Naive thymus-derived CD4-positive, alpha-beta T cell (primary cell): ENCODE measurements at regions not wholly inside any gene's neighbourhood (a gene's known extent, or its start where the extent isn't known, plus 50 kb on each side); places are given as distances from the start of the nearest gene placed in this dataset.

Experiments used
- ATAC-seq: fragments of 150-1000 bp; cut with Tn5 transposase; 2 replicates; pipeline ENCODE4 v1.10.0; 2021; ENCODE audit warnings: mild to moderate bottlenecking, moderate library complexity
- CTCF ChIA-PET: fragments of 350-600 bp; sonication (Branson Sonifier 250); formaldehyde crosslinking; loops from one replicate; lab custom pipeline; 2021; ENCODE audit warnings: antibody characterized with exemption; lab: Charles Lee
- POLR2A ChIA-PET: fragments of 350-600 bp; sonication (Branson Sonifier 250); formaldehyde crosslinking; loops from one replicate; lab custom pipeline; 2021; ENCODE audit warnings: antibody characterized with exemption, inconsistent platforms; lab: Charles Lee
- DNase-seq, 9 donors: peaks; one replicate each; pipeline versions ENCODE4 v3.0.0 to v3.0.0-alpha.2; 2020 to 2022; ENCODE audit warnings: mixed read lengths in 1 of 9
- H3K27ac ChIP-seq: one replicate; pipeline ENCODE4 v1.7.0; 2013; ENCODE audit warnings: mild to moderate bottlenecking, low read depth, low read length, moderate library complexity
- H3K27me3 ChIP-seq, 2 donors: one replicate each; pipeline ENCODE4 v1.7.0; 2013; ENCODE audit warnings: low read length in 2 of 2, mild to moderate bottlenecking in 2 of 2, moderate library complexity in 2 of 2; ENCODE audit not compliant: control insufficient read depth in 2 of 2, insufficient read depth in 2 of 2
- H3K36me3 ChIP-seq, 3 experiments: 1 replicate in 2 of 3; 2 replicates in 1 of 3; pipeline ENCODE4 v1.7.0; 2013; ENCODE audit warnings: low read length in 3 of 3, mild to moderate bottlenecking in 3 of 3, moderate library complexity in 1 of 3; ENCODE audit not compliant: insufficient read depth in 3 of 3, control insufficient read depth in 2 of 3
- H3K4me1 ChIP-seq, 2 donors: one replicate each; pipeline ENCODE4 v1.7.0; 2013; ENCODE audit warnings: low read length in 2 of 2, mild to moderate bottlenecking in 2 of 2, moderate library complexity in 1 of 2; ENCODE audit not compliant: control insufficient read depth in 2 of 2, insufficient read depth in 2 of 2
- H3K4me3 ChIP-seq: 2 replicates; pipeline ENCODE4 v1.7.0; 2013; ENCODE audit warnings: mild to moderate bottlenecking, low read length
- H3K9me3 ChIP-seq, 3 experiments: 1 replicate in 2 of 3; 2 replicates in 1 of 3; pipeline ENCODE4 v1.7.0; 2013; ENCODE audit warnings: low read length in 3 of 3; ENCODE audit not compliant: control insufficient read depth in 2 of 3
- H3K27ac Mint-ChIP-seq, 9 donors: one replicate each; pipeline ENCODE4 v1.8.0; 2020 to 2022; ENCODE audit warnings: mixed read lengths in 9 of 9, mild to moderate bottlenecking in 8 of 9, moderate library complexity in 5 of 9, inconsistent platforms in 2 of 9
- H3K27me3 Mint-ChIP-seq, 5 donors: one replicate each; pipeline ENCODE4 v1.8.0; 2021 to 2022; ENCODE audit warnings: mixed read lengths in 5 of 5, mild to moderate bottlenecking in 1 of 5
- H3K36me3 Mint-ChIP-seq, 5 donors: one replicate each; pipeline ENCODE4 v1.8.0; 2020 to 2022; ENCODE audit warnings: mixed read lengths in 5 of 5, mild to moderate bottlenecking in 3 of 5, inconsistent platforms in 1 of 5
- H3K4me1 Mint-ChIP-seq, 7 donors: one replicate each; pipeline ENCODE4 v1.8.0; 2020 to 2022; ENCODE audit warnings: mixed read lengths in 7 of 7, mild to moderate bottlenecking in 3 of 7, inconsistent platforms in 1 of 7
- H3K4me3 Mint-ChIP-seq, 10 donors: one replicate each; pipeline ENCODE4 v1.8.0; 2020 to 2022; ENCODE audit warnings: mild to moderate bottlenecking in 10 of 10, mixed read lengths in 10 of 10, moderate library complexity in 6 of 10, inconsistent platforms in 2 of 10
- H3K9me3 Mint-ChIP-seq, 11 donors: one replicate each; pipeline ENCODE4 v1.8.0; 2020 to 2022; ENCODE audit warnings: mixed read lengths in 11 of 11, mild to moderate bottlenecking in 4 of 11, inconsistent platforms in 1 of 11, moderate library complexity in 1 of 11
- intact Hi-C, 2 donors: fragments of 100-400 bp; cut with micrococcal nuclease; formaldehyde crosslinking; loops; one replicate each; pipeline ENCODE4 v1.15.1; 2023

DNA sequence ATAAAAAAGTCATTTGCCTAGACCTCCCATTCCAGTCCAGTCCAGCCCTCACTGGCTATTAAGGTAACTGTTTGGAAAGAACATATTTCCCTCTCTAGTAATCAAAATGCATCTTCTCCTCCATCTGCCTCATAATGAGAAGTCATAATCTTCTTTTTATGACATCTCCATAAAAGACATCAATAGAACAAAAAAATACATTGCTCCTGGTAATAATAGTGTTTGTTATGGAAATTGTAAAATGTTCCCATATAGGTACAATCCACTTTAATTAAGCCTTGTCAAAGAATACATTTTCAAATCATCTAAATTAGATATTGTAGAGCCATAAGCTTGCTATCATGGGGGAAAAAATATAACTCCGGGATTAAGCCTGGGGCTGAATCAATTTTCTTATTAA is 461.6 kb downstream of the LRATD1 start:
- Histone ChIP-seq H3K9me3 (no peaks in the 10 kb centered on the region), H3K4me3 (no peak overlapping the region), H3K27ac (no peak overlapping the region), H3K36me3 (no peaks in the 10 kb centered on the region), H3K27me3 (no peaks in the 10 kb centered on the region), H3K4me1 (no peaks in the 10 kb centered on the region)
- peaks cover 0 to 6% (median 0%) of the 10 kb centered on the region in 5 donors for H3K27me3 Mint-ChIP-seq
- no peaks in the 10 kb centered on the region for H3K36me3 Mint-ChIP-seq
- H3K4me3 Mint-ChIP-seq: no peak overlapping the region
- intact Hi-C loops: no loop called here
- H3K4me1 Mint-ChIP-seq: no peaks in the 10 kb centered on the region
- H3K27ac Mint-ChIP-seq: no peak overlapping the region
- peaks cover 0 to 3% (median 0%) of the 10 kb centered on the region in 11 donors for H3K9me3 Mint-ChIP-seq
- DNase-seq: no peak
- ChIA-PET POLR2A (no interaction called here), CTCF (no interaction called here)
- no peak for ATAC-seq

DNA sequence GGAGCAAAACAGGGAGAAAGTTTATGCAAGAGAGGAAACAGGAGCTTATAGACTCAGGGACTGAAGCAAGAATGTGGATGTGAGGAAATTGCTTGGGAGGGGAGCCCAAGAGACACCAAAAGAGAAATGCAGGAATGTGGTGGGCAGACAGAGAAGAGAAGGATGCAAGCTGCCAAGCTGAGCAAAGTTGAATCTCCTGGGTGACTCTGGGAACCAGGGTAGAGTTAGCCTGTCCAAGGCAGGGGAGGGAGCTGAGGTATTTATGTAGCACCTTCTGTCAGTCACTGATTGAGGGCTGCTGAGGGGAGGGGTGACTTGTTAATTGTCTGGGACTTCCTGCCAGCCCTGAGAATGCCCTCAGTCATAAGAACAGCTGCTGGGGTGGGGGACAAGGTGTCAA is 464.3 kb downstream of the NBAS start:
- Mint-ChIP-seq H3K4me3 (no peak overlapping the region), H3K27me3 (peaks cover 0 to 12% (median 0%) of the 10 kb centered on the region in 5 donors), H3K27ac (no peak overlapping the region), H3K36me3 (no peaks in the 10 kb centered on the region), H3K9me3 (peaks cover 0 to 3% (median 0%) of the 10 kb centered on the region in 11 donors), H3K4me1 (no peaks in the 10 kb centered on the region)
- H3K4me1 ChIP-seq: no peaks in the 10 kb centered on the region
- H3K9me3 ChIP-seq: no peaks in the 10 kb centered on the region
- no peak overlapping the region for H3K27ac ChIP-seq
- H3K36me3 ChIP-seq: no peaks in the 10 kb centered on the region
- DNase-seq (no peak), ATAC-seq (no peak)
- ChIA-PET POLR2A (no interaction called here), CTCF (no interaction called here)
- H3K4me3 ChIP-seq: no peak overlapping the region
- no peaks in the 10 kb centered on the region for H3K27me3 ChIP-seq
- intact Hi-C loops: no loop called here

- Histone ChIP-seq H3K27me3 (no peaks in the 10 kb centered on the region), H3K4me3 (no peak overlapping the region), H3K4me1 (no peaks in the 10 kb centered on the region), H3K36me3 (no peaks in the 10 kb centered on the region), H3K27ac (no peak overlapping the region), H3K9me3 (peaks cover 0 to 6% (median 0%) of the 10 kb centered on the region in 3 experiments)
- H3K9me3 Mint-ChIP-seq: peaks cover 0 to 42% (median 19%) of the 10 kb centered on the region in 11 donors
- H3K4me3 Mint-ChIP-seq: no peak overlapping the region
- ATAC-seq (no peak), DNase-seq (no peak)
- no peak overlapping the region for H3K27ac Mint-ChIP-seq
- ChIA-PET CTCF (no interaction called here), POLR2A (no interaction called here)
- intact Hi-C loops: no loop called here
- H3K27me3 Mint-ChIP-seq: peaks cover 0 to 17% (median 11%) of the 10 kb centered on the region in 5 donors
- H3K36me3 Mint-ChIP-seq: peaks cover 0 to 20% (median 6%) of the 10 kb centered on the region in 5 donors
- H3K4me1 Mint-ChIP-seq: no peaks in the 10 kb centered on the region
Measured at GRCh38 chr2:15107137-15107536, 454.0 kb downstream of the NBAS start.

DNA sequence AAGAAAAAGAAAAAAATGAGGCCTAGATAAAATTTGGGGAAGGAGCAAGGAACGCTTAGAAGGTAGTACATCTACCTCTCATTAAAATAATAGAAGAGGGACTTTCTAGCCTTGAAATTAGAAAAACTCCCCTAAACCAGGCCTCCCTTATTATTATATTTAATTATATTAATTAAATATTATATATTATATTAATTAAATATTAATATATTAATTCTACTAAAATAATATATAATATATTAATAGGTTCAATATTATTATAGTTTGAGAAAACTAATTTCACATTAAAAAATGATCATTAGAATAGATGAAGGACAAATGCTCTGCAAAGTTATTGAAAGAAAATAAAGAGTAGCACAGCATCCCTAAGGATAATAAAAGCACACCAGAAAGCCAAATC is 449.4 kb downstream of the NBAS start:
- Histone ChIP-seq H3K4me3 (no peak overlapping the region), H3K27ac (no peak overlapping the region), H3K4me1 (no peaks in the 10 kb centered on the region), H3K9me3 (peaks cover 0 to 6% (median 0%) of the 10 kb centered on the region in 3 experiments), H3K27me3 (no peaks in the 10 kb centered on the region), H3K36me3 (no peaks in the 10 kb centered on the region)
- no peak for ATAC-seq
- no peak for DNase-seq
- peaks cover 0 to 29% (median 6%) of the 10 kb centered on the region in 5 donors for H3K36me3 Mint-ChIP-seq
- no peaks in the 10 kb centered on the region for H3K4me1 Mint-ChIP-seq
- H3K27me3 Mint-ChIP-seq: peaks cover 0 to 4% (median 0%) of the 10 kb centered on the region in 5 donors
- intact Hi-C loops: no loop called here
- no peak overlapping the region for H3K4me3 Mint-ChIP-seq
- ChIA-PET POLR2A (no interaction called here), CTCF (no interaction called here)
- H3K9me3 Mint-ChIP-seq: peaks cover 0 to 55% (median 29%) of the 10 kb centered on the region in 11 donors
- H3K27ac Mint-ChIP-seq: no peak overlapping the region

- peaks cover 0 to 4% (median 0%) of the 10 kb centered on the region in 5 donors for H3K27me3 Mint-ChIP-seq
- peaks cover 0 to 6% (median 0%) of the 10 kb centered on the region in 3 experiments for H3K9me3 ChIP-seq
- CTCF ChIA-PET: no interaction called here
- ATAC-seq: no peak
- no peaks in the 10 kb centered on the region for H3K27me3 ChIP-seq
- no peaks in the 10 kb centered on the region for H3K36me3 ChIP-seq
- H3K36me3 Mint-ChIP-seq: peaks cover 0 to 29% (median 6%) of the 10 kb centered on the region in 5 donors
- H3K4me3 Mint-ChIP-seq: no peak overlapping the region
- no peaks in the 10 kb centered on the region for H3K4me1 ChIP-seq
- no peak overlapping the region for H3K4me3 ChIP-seq
- H3K9me3 Mint-ChIP-seq: peaks cover 0 to 55% (median 29%) of the 10 kb centered on the region in 11 donors
- peak in 1 of 9 donors; percentile 5 for DNase-seq
- no peak overlapping the region for H3K27ac ChIP-seq
- intact Hi-C loops: no loop called here
- no peak overlapping the region for H3K27ac Mint-ChIP-seq
- POLR2A ChIA-PET: no interaction called here
- H3K4me1 Mint-ChIP-seq: no peaks in the 10 kb centered on the region
Measured at GRCh38 chr2:15112216-15112615, 448.9 kb downstream of the NBAS start.

- H3K4me1 ChIP-seq: no peaks in the 10 kb centered on the region
- ChIA-PET POLR2A (no interaction called here), CTCF (interaction anchor here (0.7 kb wide), 1 partner anchor 47 kb away, joined by 5 read pairs; no protein-coding TSS in a partner anchor)
- no peaks in the 10 kb centered on the region for H3K36me3 ChIP-seq
- DNase-seq: no peak
- no peak overlapping the region for H3K4me3 ChIP-seq
- no peaks in the 10 kb centered on the region for H3K27me3 ChIP-seq
- H3K27me3 Mint-ChIP-seq: peaks cover 0 to 7% (median 0%) of the 10 kb centered on the region in 5 donors
- H3K4me3 Mint-ChIP-seq: no peak overlapping the region
- H3K27ac Mint-ChIP-seq: peak overlapping the region in 1 of 9 donors; percentile 67
- intact Hi-C loops: no loop called here
- no peak overlapping the region for H3K27ac ChIP-seq
- peaks cover 0 to 20% (median 3%) of the 10 kb centered on the region in 5 donors for H3K36me3 Mint-ChIP-seq
- peaks cover 0 to 16% (median 4%) of the 10 kb centered on the region in 7 donors for H3K4me1 Mint-ChIP-seq
- H3K9me3 Mint-ChIP-seq: peaks cover 0 to 36% (median 19%) of the 10 kb centered on the region in 11 donors
- peaks cover 0 to 6% (median 0%) of the 10 kb centered on the region in 3 experiments for H3K9me3 ChIP-seq
- ATAC-seq: peak; percentile 57
Measured at GRCh38 chr2:15115776-15116175, 445.4 kb downstream of the NBAS start.

GRCh38 chr2:15116830-15117229 is 444.3 kb downstream of the NBAS start:
- H3K27ac ChIP-seq: no peak overlapping the region
- no peaks in the 10 kb centered on the region for H3K4me1 ChIP-seq
- DNase-seq (no peak), ATAC-seq (no peak)
- ChIA-PET POLR2A (no interaction called here), CTCF (no interaction called here)
- Mint-ChIP-seq H3K9me3 (peaks cover 0 to 26% (median 12%) of the 10 kb centered on the region in 11 donors), H3K4me3 (no peak overlapping the region), H3K4me1 (peaks cover 0 to 16% (median 8%) of the 10 kb centered on the region in 7 donors), H3K36me3 (peaks cover 0 to 12% (median 1%) of the 10 kb centered on the region in 5 donors), H3K27ac (no peak overlapping the region), H3K27me3 (peaks cover 0 to 7% (median 0%) of the 10 kb centered on the region in 5 donors)
- no peak overlapping the region for H3K4me3 ChIP-seq
- no peaks in the 10 kb centered on the region for H3K27me3 ChIP-seq
- intact Hi-C loops: no loop called here
- no peaks in the 10 kb centered on the region for H3K9me3 ChIP-seq
- H3K36me3 ChIP-seq: no peaks in the 10 kb centered on the region
